ENCODE measurements at regions not wholly inside any gene's neighbourhood (a gene's known extent, or its start where the extent isn't known, plus 50 kb on each side); places are given as distances from the start of the nearest gene placed in this dataset.
"Not testable (repeated sequence)": the region's sequence is repeated elsewhere in the genome, so short reads cannot be mapped to it uniquely, and the experiment has no call there.

DNA sequence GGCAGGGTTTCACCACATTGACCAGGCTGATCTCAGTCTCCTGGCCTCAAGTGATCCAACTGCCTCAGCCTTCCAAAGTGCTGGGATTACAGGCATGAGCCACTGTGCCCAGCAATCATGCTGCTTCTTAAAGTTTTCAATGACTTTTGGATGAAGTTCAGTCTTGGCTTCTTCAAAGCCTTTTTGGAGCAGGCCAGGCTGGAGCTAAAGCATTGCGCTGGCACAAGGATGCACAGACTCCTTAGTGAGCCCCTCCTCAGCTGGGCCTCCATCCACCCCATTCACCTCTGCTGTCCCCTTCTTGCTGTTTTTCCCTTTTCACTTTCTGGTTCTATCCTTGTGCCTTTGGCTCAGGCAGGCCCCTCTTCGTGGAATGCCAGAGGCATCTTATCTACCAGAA lies 638.6 kb downstream of the TYW1 start:
- TF ChIP-seq, protein P1, sequence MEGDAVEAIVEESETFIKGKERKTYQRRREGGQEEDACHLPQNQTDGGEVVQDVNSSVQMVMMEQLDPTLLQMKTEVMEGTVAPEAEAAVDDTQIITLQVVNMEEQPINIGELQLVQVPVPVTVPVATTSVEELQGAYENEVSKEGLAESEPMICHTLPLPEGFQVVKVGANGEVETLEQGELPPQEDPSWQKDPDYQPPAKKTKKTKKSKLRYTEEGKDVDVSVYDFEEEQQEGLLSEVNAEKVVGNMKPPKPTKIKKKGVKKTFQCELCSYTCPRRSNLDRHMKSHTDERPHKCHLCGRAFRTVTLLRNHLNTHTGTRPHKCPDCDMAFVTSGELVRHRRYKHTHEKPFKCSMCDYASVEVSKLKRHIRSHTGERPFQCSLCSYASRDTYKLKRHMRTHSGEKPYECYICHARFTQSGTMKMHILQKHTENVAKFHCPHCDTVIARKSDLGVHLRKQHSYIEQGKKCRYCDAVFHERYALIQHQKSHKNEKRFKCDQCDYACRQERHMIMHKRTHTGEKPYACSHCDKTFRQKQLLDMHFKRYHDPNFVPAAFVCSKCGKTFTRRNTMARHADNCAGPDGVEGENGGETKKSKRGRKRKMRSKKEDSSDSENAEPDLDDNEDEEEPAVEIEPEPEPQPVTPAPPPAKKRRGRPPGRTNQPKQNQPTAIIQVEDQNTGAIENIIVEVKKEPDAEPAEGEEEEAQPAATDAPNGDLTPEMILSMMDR (conservative IDR thresholded peaks at IDR 0.05): no peak
- H3K27ac ChIP-seq: no peak overlapping the region

DNA sequence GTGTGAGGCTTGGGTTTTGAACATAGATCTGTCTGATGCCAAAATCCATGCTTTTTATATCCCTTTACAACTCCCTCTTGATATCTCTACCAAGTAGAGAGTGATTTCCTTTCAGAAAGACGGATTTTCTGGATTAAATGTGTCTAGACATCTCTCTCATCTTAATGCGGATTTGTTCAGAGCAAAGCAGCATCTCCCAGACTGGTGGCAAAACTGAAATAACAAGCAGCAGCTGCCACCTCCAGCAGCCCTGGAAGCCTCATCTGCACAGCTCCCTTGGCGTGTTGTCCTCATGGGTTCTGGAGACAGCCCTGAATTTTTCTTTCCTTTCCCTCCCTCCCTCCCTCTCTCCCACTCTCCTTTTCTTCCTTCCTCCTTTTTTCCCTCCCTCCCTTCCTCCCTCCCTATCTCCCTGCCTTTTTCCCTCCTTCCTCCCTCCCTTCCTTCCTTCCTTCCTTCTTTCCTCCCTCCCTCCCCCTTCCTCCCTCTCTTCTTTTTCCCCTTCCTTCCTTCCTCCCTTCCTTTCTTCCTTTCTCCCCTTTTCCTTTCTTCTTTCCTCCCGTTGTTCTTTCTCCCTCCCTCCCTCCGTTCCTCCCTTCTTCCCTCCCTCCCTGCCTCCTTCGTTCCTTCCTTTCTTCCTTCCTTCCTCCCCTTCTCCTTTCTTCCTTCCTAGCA lies 639.9 kb downstream of the TYW1 start:
- H3K27ac ChIP-seq: no peak overlapping the region
- TF ChIP-seq, protein P1 (conservative IDR thresholded peaks at IDR 0.05): no peak

DNA sequence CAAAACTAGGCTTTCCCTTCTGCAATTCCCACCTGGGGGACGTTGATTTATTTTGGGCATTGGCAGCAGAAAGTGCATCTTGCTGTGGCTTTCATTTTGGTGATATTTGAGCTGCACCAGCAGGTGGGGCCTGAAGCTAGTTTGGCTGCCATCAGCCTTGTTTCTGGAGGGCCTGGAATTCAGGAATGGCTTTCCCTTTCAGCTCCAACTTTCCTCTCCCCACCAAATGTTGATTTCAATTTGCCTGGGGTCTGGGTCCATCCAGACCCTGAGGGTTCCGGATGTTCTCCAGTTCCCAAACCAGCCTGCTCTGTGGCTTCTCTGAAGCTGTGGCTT lies 640.4 kb downstream of the TYW1 start:
- no peak overlapping the region for H3K27ac ChIP-seq
- TF ChIP-seq, protein P1 (conservative IDR thresholded peaks at IDR 0.05): peak; percentile 77

DNA sequence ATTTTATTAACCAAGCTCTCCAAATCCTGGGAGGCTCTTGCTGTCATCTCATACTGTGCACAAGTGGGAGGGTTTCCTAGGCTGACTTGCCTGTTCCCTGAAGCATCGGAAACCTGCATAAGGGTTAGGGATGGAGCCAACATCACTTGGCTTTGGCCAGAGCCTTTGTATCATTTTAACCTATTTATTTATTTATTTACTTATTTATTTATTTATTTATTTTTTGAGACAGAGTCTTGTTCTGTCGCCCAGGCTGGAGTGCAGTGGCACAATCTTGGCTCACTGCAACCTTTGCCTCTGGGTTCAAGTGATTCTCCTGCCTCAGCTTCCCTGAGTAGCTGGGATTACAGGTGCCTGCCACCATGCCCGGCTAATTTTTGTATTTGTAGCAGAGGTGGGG lies 645.9 kb downstream of the TYW1 start:
- H3K27ac ChIP-seq: not testable (repeated sequence)

DNA sequence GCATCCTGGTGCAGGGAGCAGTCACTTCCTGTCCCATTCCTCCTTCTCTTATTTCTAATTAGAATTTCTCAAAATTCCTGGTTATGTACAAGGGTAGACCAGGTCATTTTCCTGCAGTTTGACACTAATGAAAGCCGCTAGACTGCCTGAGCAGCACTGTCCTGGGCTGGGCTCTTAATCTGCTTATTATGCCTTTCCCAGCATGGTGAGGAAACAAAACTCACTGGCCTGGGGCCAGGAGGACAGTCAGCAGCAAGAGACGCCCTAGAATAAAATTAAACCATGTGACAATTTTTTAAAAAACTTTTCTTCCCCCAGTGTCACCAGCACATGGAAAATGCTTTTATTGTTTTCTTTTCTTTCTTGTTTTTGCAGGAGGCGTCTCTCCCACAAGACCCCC lies 647.5 kb downstream of the TYW1 start:
- no peak overlapping the region for H3K27ac ChIP-seq
- TF ChIP-seq, protein P1 (conservative IDR thresholded peaks at IDR 0.05): no peak

DNA sequence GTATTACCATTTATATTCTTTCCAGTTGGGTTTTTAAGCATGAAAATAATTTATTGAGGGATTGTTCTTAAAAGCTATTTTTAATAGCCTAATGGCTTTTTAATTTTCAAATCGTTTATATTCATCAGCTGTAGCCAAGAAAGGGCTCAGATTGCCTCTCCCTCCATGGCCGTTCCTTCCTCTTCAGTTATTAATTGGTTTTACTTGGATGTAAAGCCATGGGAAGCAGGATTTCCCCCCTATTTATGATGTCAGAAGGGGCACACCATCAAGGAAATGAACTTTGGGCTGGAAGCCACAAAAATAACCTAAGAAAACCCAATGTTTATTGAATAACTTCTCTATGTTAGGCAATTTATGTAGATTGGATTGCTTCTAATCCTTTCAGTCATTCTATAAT lies 656.3 kb downstream of the TYW1 start:
- no peak overlapping the region for H3K27ac ChIP-seq
- TF ChIP-seq, protein P1 (conservative IDR thresholded peaks at IDR 0.05): no peak

DNA sequence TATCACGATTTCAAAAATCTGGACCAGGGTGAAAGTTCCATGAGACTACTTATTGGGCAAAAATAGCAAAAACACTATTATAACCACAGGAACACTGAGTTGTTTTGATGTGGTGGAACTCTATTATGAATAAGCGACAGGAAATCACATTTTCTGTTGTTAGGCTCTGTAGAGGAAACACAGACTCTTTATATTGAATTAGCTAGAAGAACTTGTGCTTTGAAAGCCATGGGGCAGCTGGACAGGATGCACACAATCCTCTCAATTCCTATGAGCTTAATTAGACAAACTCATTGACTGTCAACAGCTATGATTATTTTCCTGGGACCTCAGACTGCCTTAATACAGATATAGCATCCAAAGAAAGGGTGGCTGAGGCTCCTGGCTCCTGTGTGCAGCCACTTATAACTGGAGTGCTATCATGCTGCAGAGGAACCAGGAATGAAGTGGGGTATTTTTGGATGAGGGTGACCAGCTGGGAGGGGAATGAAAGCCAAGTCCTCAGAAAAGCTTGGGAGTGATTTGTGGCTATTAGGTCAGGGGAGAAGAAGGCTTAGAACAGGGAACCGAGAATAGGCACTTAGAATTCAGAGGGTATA lies 657.3 kb downstream of the TYW1 start:
- TF ChIP-seq, protein P1 (conservative IDR thresholded peaks at IDR 0.05): no peak
- peak overlapping the region; percentile 54 for H3K27ac ChIP-seq

DNA sequence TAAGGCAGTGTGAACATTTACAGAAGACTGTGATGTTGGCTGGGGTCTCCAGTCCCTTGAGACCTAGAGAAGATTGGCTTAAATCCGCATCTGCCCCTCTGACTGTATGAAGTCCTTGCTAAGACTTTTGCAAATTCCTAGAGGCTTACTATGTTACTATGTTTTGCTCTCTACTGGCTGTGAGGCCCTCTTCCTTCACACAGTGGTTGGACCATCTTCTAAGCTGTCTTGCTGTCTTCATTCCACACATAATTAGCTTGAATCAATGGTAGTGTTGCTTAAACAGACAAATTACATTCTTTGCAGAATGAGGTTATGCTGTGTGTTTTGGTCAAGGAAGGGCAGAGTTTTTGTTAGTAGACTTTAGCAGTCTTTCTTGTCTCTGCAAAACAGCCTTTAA lies 658.0 kb downstream of the TYW1 start:
- TF ChIP-seq, protein P1 (conservative IDR thresholded peaks at IDR 0.05): no peak
- H3K27ac ChIP-seq: peak overlapping the region; percentile 54

Measured in VCaP (cell line).